Endodermal cell (in vitro differentiated cells): ENCODE measurements at regions not wholly inside any gene's neighbourhood (a gene's known extent, or its start where the extent isn't known, plus 50 kb on each side); places are given as distances from the start of the nearest gene placed in this dataset.

Source experiments
- DNase-seq: peaks from one replicate; pipeline ENCODE4 v3.0.0-alpha.2; 2017
- H3K27ac ChIP-seq: 2 replicates; pipeline ENCODE4 v1.5.1; 2013; ENCODE audit warnings: mild to moderate bottlenecking, low read depth, low read length, moderate library complexity
- H3K27me3 ChIP-seq: 2 replicates; pipeline ENCODE4 v1.6.1; 2013; ENCODE audit warnings: mild to moderate bottlenecking, low read length, moderate library complexity; ENCODE audit not compliant: insufficient read depth, control insufficient read depth, poor library complexity, severe bottlenecking
- H3K36me3 ChIP-seq: 2 replicates; pipeline ENCODE4 v1.7.0; 2013; ENCODE audit warnings: mild to moderate bottlenecking, low read length, moderate library complexity; ENCODE audit not compliant: control insufficient read depth, insufficient read depth
- H3K4me1 ChIP-seq: one replicate; pipeline ENCODE4 v1.7.0; 2013; ENCODE audit warnings: low read length; ENCODE audit not compliant: control insufficient read depth, insufficient read depth
- H3K4me3 ChIP-seq: 2 replicates; pipeline ENCODE4 v1.5.1; 2013; ENCODE audit warnings: mild to moderate bottlenecking, low read length, moderate library complexity
- H3K9ac ChIP-seq: 2 replicates; pipeline ENCODE4 v1.6.1; 2013; ENCODE audit warnings: mild to moderate bottlenecking, low read length, moderate library complexity; ENCODE audit not compliant: poor library complexity, severe bottlenecking; ENCODE audit errors: extremely low read depth
- H3K9me3 ChIP-seq: 2 replicates; pipeline ENCODE4 v1.6.1; 2013; ENCODE audit warnings: mild to moderate bottlenecking, low read length, moderate library complexity; ENCODE audit not compliant: control insufficient read depth
- H3K27ac Mint-ChIP-seq: 2 replicates; pipeline ENCODE4 v1.8.0; 2020; ENCODE audit warnings: mixed read lengths
- H3K27me3 Mint-ChIP-seq: 2 replicates; pipeline ENCODE4 v1.8.0; 2021; ENCODE audit warnings: mild to moderate bottlenecking, mixed read lengths; ENCODE audit not compliant: insufficient read depth
- H3K36me3 Mint-ChIP-seq: 2 replicates; pipeline ENCODE4 v1.8.0; 2020; ENCODE audit warnings: low read depth, mixed read lengths
- H3K4me1 Mint-ChIP-seq: 2 replicates; pipeline ENCODE4 v1.8.0; 2020; ENCODE audit warnings: mixed read lengths
- H3K4me3 Mint-ChIP-seq: 2 replicates; pipeline ENCODE4 v1.8.0; 2020; ENCODE audit warnings: mild to moderate bottlenecking, moderate library complexity, mixed read lengths
- H3K9me3 Mint-ChIP-seq: 2 replicates; pipeline ENCODE4 v1.8.0; 2020; ENCODE audit warnings: mild to moderate bottlenecking, mixed read lengths
- WGBS, 2 experiments: methylation state at CpG; one replicate each; pipeline versions ENCODE4 v1.1.5 to v1.1.7; 2013; ENCODE audit warnings: missing lambda C conversion rate in 2 of 2, mixed read lengths in 1 of 2; ENCODE audit not compliant: insufficient coverage in 1 of 2, insufficient read length in 1 of 2; 5-methylcytosine and 5-hydroxymethylcytosine counted together
- TF ChIP-seq, protein P1 (sequence below): fragments of 200-600 bp; sonication (generic); conservative IDR thresholded peaks from 2 replicates; pipeline ENCODE4 v1.5.0; 2021; ENCODE audit warnings: antibody characterized with exemption, mild to moderate bottlenecking

DNA sequence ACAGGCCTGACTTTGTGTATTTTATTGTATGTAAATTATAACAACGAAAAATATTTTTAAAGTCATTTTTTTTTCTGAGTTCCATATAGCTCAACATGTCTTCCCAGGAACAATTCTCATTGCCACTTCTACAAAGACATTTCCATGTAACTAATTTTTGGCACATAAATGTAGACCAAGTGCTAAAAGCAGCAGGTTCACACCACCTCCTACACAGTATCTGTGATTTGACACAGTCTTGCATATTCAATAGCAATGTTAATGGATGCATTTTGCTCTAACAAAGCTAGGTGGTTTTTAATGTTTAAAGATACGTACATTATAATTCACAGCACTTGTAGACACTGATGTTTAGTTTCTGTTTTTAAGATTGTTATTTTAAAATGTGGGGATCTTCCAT is 346.5 kb downstream of the GPAM start:
- Mint-ChIP-seq H3K27ac (no peak overlapping the region), H3K4me3 (no peak overlapping the region), H3K27me3 (no peaks in the 10 kb centered on the region), H3K36me3 (no peaks in the 10 kb centered on the region), H3K9me3 (no peaks in the 10 kb centered on the region), H3K4me1 (peaks cover 22% of the 10 kb centered on the region)
- Histone ChIP-seq H3K27ac (no peak overlapping the region), H3K4me1 (no peaks in the 10 kb centered on the region), H3K36me3 (no peaks in the 10 kb centered on the region), H3K9ac (no peak overlapping the region), H3K4me3 (no peak overlapping the region), H3K27me3 (no peaks in the 10 kb centered on the region), H3K9me3 (no peaks in the 10 kb centered on the region)
- WGBS, 2 experiments, result 92% methylated on average over 2 of the region's 2 CpGs; no CpG with 5 or more reads in 1 of the 2 experiments
- TF ChIP-seq, protein P1, sequence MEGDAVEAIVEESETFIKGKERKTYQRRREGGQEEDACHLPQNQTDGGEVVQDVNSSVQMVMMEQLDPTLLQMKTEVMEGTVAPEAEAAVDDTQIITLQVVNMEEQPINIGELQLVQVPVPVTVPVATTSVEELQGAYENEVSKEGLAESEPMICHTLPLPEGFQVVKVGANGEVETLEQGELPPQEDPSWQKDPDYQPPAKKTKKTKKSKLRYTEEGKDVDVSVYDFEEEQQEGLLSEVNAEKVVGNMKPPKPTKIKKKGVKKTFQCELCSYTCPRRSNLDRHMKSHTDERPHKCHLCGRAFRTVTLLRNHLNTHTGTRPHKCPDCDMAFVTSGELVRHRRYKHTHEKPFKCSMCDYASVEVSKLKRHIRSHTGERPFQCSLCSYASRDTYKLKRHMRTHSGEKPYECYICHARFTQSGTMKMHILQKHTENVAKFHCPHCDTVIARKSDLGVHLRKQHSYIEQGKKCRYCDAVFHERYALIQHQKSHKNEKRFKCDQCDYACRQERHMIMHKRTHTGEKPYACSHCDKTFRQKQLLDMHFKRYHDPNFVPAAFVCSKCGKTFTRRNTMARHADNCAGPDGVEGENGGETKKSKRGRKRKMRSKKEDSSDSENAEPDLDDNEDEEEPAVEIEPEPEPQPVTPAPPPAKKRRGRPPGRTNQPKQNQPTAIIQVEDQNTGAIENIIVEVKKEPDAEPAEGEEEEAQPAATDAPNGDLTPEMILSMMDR, result no peak
- no peak for DNase-seq

DNA sequence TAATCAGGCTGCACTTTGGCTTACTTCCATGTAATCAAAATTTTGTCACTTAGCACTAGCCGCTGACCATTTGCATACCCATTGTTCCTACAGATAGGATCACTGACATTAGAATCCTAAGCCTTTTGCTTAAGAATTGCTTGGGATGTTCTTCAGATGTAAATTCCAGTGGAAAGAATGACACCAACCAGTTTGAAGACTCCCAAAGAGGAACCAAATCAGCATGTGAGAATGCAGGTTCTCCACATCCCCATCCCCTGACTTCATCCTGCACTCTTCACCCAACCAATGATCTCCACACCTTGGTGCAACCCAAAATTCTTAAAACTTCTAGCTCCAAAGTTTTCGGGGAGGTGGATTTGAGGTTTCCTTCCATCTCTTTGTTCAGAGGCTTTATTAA is 345.6 kb downstream of the GPAM start:
- H3K4me1 ChIP-seq, result no peaks in the 10 kb centered on the region
- 64 to 71% methylated on average over 2 of the region's 2 CpGs for WGBS, 2 experiments
- Mint-ChIP-seq H3K4me3 (no peak overlapping the region), H3K27me3 (no peaks in the 10 kb centered on the region), H3K4me1 (peaks cover 22% of the 10 kb centered on the region), H3K36me3 (no peaks in the 10 kb centered on the region), H3K9me3 (no peaks in the 10 kb centered on the region), H3K27ac (no peak overlapping the region)
- TF ChIP-seq, protein P1, result no peak
- H3K27me3 ChIP-seq, result no peaks in the 10 kb centered on the region
- no peak overlapping the region for H3K9ac ChIP-seq
- no peak for DNase-seq
- H3K36me3 ChIP-seq, result no peaks in the 10 kb centered on the region
- H3K4me3 ChIP-seq, result no peak overlapping the region
- no peaks in the 10 kb centered on the region for H3K9me3 ChIP-seq
- no peak overlapping the region for H3K27ac ChIP-seq

DNA sequence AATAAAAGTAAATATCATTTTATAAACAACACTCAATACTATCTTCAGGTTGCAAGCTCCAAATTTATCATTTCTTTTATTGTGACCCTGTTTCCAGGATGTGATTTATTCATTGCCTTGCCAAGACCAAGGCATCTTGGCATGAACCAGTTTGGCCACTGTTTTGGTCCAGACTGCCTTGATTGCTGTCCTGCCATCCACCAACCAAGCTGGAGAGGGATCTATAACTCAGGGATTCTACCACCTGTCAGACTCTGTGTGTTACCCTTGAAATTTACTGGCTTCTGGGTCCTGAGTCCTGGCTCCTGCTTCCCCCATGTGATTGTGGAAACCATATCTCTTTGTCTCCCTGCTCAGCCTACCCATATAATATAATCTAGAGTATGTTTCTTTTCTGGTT is 343.0 kb downstream of the GPAM start:
- Histone ChIP-seq H3K36me3 (no peaks in the 10 kb centered on the region), H3K27me3 (no peaks in the 10 kb centered on the region), H3K9me3 (peaks cover 5% of the 10 kb centered on the region), H3K4me1 (no peaks in the 10 kb centered on the region), H3K27ac (no peak overlapping the region), H3K4me3 (no peak overlapping the region), H3K9ac (no peak overlapping the region)
- peaks cover 4% of the 10 kb centered on the region for H3K9me3 Mint-ChIP-seq
- TF ChIP-seq, protein P1, result no peak
- H3K36me3 Mint-ChIP-seq, result no peaks in the 10 kb centered on the region
- H3K4me3 Mint-ChIP-seq, result no peak overlapping the region
- no peaks in the 10 kb centered on the region for H3K27me3 Mint-ChIP-seq
- no peak overlapping the region for H3K27ac Mint-ChIP-seq
- H3K4me1 Mint-ChIP-seq, result peaks cover 17% of the 10 kb centered on the region
- no peak for DNase-seq
